RWPE2 (cell line): ENCODE measurements at regions not wholly inside any gene's neighbourhood (a gene's known extent, or its start where the extent isn't known, plus 50 kb on each side); places are given as distances from the start of the nearest gene placed in this dataset.

Source experiments
- ATAC-seq: fragments of 200-7000 bp; cut with Tn5 transposase; 3 replicates; pipeline ENCODE4 v1.9.1; 2021; ENCODE audit warnings: low read depth
- DNase-seq: peaks from one replicate; pipeline ENCODE4 v3.0.0-alpha.2; 2020; ENCODE audit warnings: low spot score
- H3K27ac ChIP-seq: fragments of 450-650 bp; 2 replicates; pipeline ENCODE4 v1.5.1; 2017; ENCODE audit warnings: mild to moderate bottlenecking; ENCODE audit not compliant: poor library complexity, severe bottlenecking
- H3K27me3 ChIP-seq: fragments of 250-450 bp; sonication (Bioruptor Pico); 2 replicates; pipeline ENCODE4 v1.5.1; 2021; ENCODE audit warnings: mild to moderate bottlenecking, moderate library complexity; ENCODE audit not compliant: insufficient read depth, poor library complexity, severe bottlenecking
- H3K36me3 ChIP-seq: fragments of 250-450 bp; sonication (Bioruptor Pico); 2 replicates; pipeline ENCODE4 v1.5.1; 2020; ENCODE audit warnings: low read depth, mild to moderate bottlenecking, moderate library complexity
- H3K4me1 ChIP-seq: fragments of 250-450 bp; sonication (Bioruptor Pico); 2 replicates; pipeline ENCODE4 v1.5.1; 2021; ENCODE audit warnings: mild to moderate bottlenecking, moderate library complexity; ENCODE audit not compliant: insufficient read depth, poor library complexity, severe bottlenecking
- H3K4me3 ChIP-seq: fragments of 250-450 bp; sonication (Bioruptor Pico); 2 replicates; pipeline ENCODE4 v1.5.1; 2021; ENCODE audit warnings: mild to moderate bottlenecking, moderate library complexity; ENCODE audit not compliant: severe bottlenecking
- H3K9me3 ChIP-seq: fragments of 250-450 bp; sonication (Bioruptor Pico); 2 replicates; pipeline ENCODE4 v1.5.1; 2021; ENCODE audit warnings: mild to moderate bottlenecking, moderate library complexity; ENCODE audit not compliant: severe bottlenecking
- CTCF ChIP-seq: fragments of 450-650 bp; IDR thresholded peaks from one replicate; pipeline ENCODE4 v1.5.1; 2017; ENCODE audit warnings: mild to moderate bottlenecking, moderate library complexity; ENCODE audit not compliant: poor library complexity, severe bottlenecking

GRCh38 chr2:175540421-175540820 lies 358.9 kb upstream of the ATP5MC3 start:
- Histone ChIP-seq H3K36me3 (no peaks in the 10 kb centered on the region), H3K4me3 (no peak overlapping the region), H3K27me3 (no peaks in the 10 kb centered on the region), H3K4me1 (no peaks in the 10 kb centered on the region), H3K9me3 (peaks cover 2% of the 10 kb centered on the region), H3K27ac (no peak overlapping the region)
- ATAC-seq (no peak), DNase-seq (no peak)
- TF ChIP-seq CTCF: no peak

DNA sequence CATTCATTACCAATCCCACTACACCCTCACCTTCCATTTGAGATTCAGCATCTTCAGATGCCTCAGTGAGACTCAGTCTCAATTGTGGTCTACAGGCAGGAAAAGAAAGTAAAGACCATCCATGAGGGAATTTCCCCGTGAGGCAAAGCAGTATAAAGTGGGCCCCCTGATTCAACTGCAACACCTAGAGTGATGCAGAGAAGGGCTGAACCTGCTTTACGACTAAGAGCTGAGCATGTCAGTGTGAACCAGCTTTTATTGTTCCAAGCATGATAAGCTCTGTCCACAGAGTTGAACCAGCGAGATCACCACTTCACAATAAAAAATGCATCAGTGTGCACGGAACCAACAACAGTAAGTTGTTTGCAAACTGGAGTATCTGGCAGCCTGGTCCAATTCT lies 357.6 kb upstream of the ATP5MC3 start:
- Histone ChIP-seq H3K4me1 (no peaks in the 10 kb centered on the region), H3K27me3 (no peaks in the 10 kb centered on the region), H3K9me3 (peaks cover under 1% of the 10 kb centered on the region), H3K36me3 (no peaks in the 10 kb centered on the region), H3K27ac (no peak overlapping the region), H3K4me3 (no peak overlapping the region)
- ATAC-seq (no peak), DNase-seq (no peak)
- TF ChIP-seq CTCF: no peak

DNA sequence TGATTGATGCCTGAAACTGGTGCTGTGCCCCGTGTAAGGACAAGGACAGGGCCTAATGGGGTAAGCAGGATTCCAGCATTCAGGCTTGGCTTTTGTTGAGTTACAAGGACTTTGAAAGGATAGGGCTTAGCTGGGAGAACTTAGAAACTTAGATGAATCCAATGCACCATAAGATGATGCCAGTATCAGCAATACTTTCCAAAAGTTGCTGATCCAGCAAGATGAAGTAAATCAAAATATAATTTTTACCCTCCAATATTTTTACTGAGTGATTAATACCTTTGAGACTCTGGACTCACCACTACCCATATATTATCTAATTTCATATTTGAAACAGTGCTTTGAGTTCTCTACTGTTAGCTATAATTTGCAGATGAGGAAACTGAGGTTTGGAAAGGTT lies 354.5 kb upstream of the ATP5MC3 start:
- ATAC-seq (no peak), DNase-seq (no peak)
- H3K4me3 ChIP-seq: no peak overlapping the region
- no peaks in the 10 kb centered on the region for H3K4me1 ChIP-seq
- H3K36me3 ChIP-seq: no peaks in the 10 kb centered on the region
- no peak for TF ChIP-seq CTCF
- H3K9me3 ChIP-seq: no peaks in the 10 kb centered on the region
- no peaks in the 10 kb centered on the region for H3K27me3 ChIP-seq
- H3K27ac ChIP-seq: no peak overlapping the region

- no peak for TF ChIP-seq CTCF
- ATAC-seq: no peak
- no peak for DNase-seq
These were observed 354.1 kb upstream of the ATP5MC3 start for GRCh38 chr2:175535631-175536030.

GRCh38 chr2:175525975-175526374 lies 344.5 kb upstream of the ATP5MC3 start:
- Histone ChIP-seq H3K4me1 (no peaks in the 10 kb centered on the region), H3K27me3 (no peaks in the 10 kb centered on the region), H3K9me3 (no peaks in the 10 kb centered on the region), H3K4me3 (no peak overlapping the region), H3K27ac (no peak overlapping the region), H3K36me3 (no peaks in the 10 kb centered on the region)
- ATAC-seq (no peak), DNase-seq (no peak)
- no peak for TF ChIP-seq CTCF

More at GRCh38 chr2:175535631-175536030, 354.1 kb upstream of the ATP5MC3 start:
- H3K4me3 ChIP-seq: no peak overlapping the region
- no peaks in the 10 kb centered on the region for H3K9me3 ChIP-seq
- H3K27ac ChIP-seq: no peak overlapping the region
- no peaks in the 10 kb centered on the region for H3K27me3 ChIP-seq
- H3K4me1 ChIP-seq: no peaks in the 10 kb centered on the region
- no peaks in the 10 kb centered on the region for H3K36me3 ChIP-seq
